ENCODE measurements at regions not wholly inside any gene's neighbourhood (a gene's known extent, or its start where the extent isn't known, plus 50 kb on each side); places are given as distances from the start of the nearest gene placed in this dataset.

GRCh38 chr15:52980446-52980845, 190.3 kb upstream of the ONECUT1 start:
- no peaks in the 10 kb centered on the region for H3K9me3 Mint-ChIP-seq
- no peaks in the 10 kb centered on the region for H3K4me1 Mint-ChIP-seq (ENCODE audit: low read depth)
- H3K36me3 Mint-ChIP-seq (ENCODE audit: low read depth), result no peaks in the 10 kb centered on the region
- no peak for DNase-seq
- H3K4me3 Mint-ChIP-seq, result no peak overlapping the region
- peaks cover 3% of the 10 kb centered on the region for H3K27me3 Mint-ChIP-seq
- no peak overlapping the region for H3K27ac Mint-ChIP-seq

- Mint-ChIP-seq H3K36me3 (ENCODE audit: low read depth) (no peaks in the 10 kb centered on the region), H3K27me3 (peaks cover 3% of the 10 kb centered on the region), H3K4me1 (ENCODE audit: low read depth) (no peaks in the 10 kb centered on the region), H3K4me3 (no peak overlapping the region), H3K9me3 (no peaks in the 10 kb centered on the region), H3K27ac (no peak overlapping the region)
- no peak for DNase-seq
Measured at GRCh38 chr15:52976516-52977075, 186.5 kb upstream of the ONECUT1 start.

GRCh38 chr15:52975941-52976449, 185.9 kb upstream of the ONECUT1 start:
- no peaks in the 10 kb centered on the region for H3K4me1 Mint-ChIP-seq (ENCODE audit: low read depth)
- DNase-seq, result no peak

GRCh38 chr15:52963865-52964264, 173.7 kb upstream of the ONECUT1 start:
- Mint-ChIP-seq H3K27ac (no peak overlapping the region), H3K4me1 (ENCODE audit: low read depth) (no peaks in the 10 kb centered on the region)

More at GRCh38 chr15:52975941-52976449, 185.9 kb upstream of the ONECUT1 start:
- Mint-ChIP-seq H3K27me3 (peaks cover 5% of the 10 kb centered on the region), H3K36me3 (ENCODE audit: low read depth) (no peaks in the 10 kb centered on the region), H3K27ac (no peak overlapping the region), H3K4me3 (no peak overlapping the region), H3K9me3 (no peaks in the 10 kb centered on the region)

GRCh38 chr15:52960283-52960682, 170.1 kb upstream of the ONECUT1 start:
- no peak for DNase-seq
- Mint-ChIP-seq H3K4me1 (ENCODE audit: low read depth) (no peaks in the 10 kb centered on the region), H3K27ac (no peak overlapping the region), H3K4me3 (no peak overlapping the region), H3K27me3 (peaks cover 8% of the 10 kb centered on the region), H3K36me3 (ENCODE audit: low read depth) (no peaks in the 10 kb centered on the region), H3K9me3 (no peaks in the 10 kb centered on the region)

More at GRCh38 chr15:52963865-52964264, 173.7 kb upstream of the ONECUT1 start:
- H3K4me3 Mint-ChIP-seq, result no peak overlapping the region
- H3K9me3 Mint-ChIP-seq, result no peaks in the 10 kb centered on the region
- no peaks in the 10 kb centered on the region for H3K36me3 Mint-ChIP-seq (ENCODE audit: low read depth)
- DNase-seq, result no peak
- H3K27me3 Mint-ChIP-seq, result peaks cover 12% of the 10 kb centered on the region

- H3K27ac Mint-ChIP-seq, result no peak overlapping the region
- H3K4me1 Mint-ChIP-seq (ENCODE audit: low read depth), result no peaks in the 10 kb centered on the region
- H3K27me3 Mint-ChIP-seq, result peaks cover 13% of the 10 kb centered on the region
Measured at GRCh38 chr15:52943746-52944145, 153.6 kb upstream of the ONECUT1 start.

GRCh38 chr15:52936489-52936888, 146.4 kb upstream of the ONECUT1 start:
- no peaks in the 10 kb centered on the region for H3K36me3 Mint-ChIP-seq (ENCODE audit: low read depth)
- no peaks in the 10 kb centered on the region for H3K4me1 Mint-ChIP-seq (ENCODE audit: low read depth)
- peaks cover 6% of the 10 kb centered on the region for H3K27me3 Mint-ChIP-seq
- DNase-seq, result no peak
- no peaks in the 10 kb centered on the region for H3K9me3 Mint-ChIP-seq
- no peak overlapping the region for H3K4me3 Mint-ChIP-seq
- no peak overlapping the region for H3K27ac Mint-ChIP-seq

More at GRCh38 chr15:52943746-52944145, 153.6 kb upstream of the ONECUT1 start:
- no peak overlapping the region for H3K4me3 Mint-ChIP-seq
- no peak for DNase-seq
- H3K9me3 Mint-ChIP-seq, result peaks cover 2% of the 10 kb centered on the region
- H3K36me3 Mint-ChIP-seq (ENCODE audit: low read depth), result no peaks in the 10 kb centered on the region

- H3K4me3 Mint-ChIP-seq, result no peak overlapping the region
- no peak for DNase-seq
- no peaks in the 10 kb centered on the region for H3K4me1 Mint-ChIP-seq (ENCODE audit: low read depth)
- H3K36me3 Mint-ChIP-seq (ENCODE audit: low read depth), result no peaks in the 10 kb centered on the region
- H3K27me3 Mint-ChIP-seq, result peaks cover 19% of the 10 kb centered on the region
- H3K27ac Mint-ChIP-seq, result no peak overlapping the region
- H3K9me3 Mint-ChIP-seq, result peaks cover 3% of the 10 kb centered on the region
Measured at GRCh38 chr15:52925130-52925529, 135.0 kb upstream of the ONECUT1 start.

- H3K27me3 Mint-ChIP-seq, result peaks cover 19% of the 10 kb centered on the region
- peaks cover 2% of the 10 kb centered on the region for H3K9me3 Mint-ChIP-seq
- no peaks in the 10 kb centered on the region for H3K4me1 Mint-ChIP-seq (ENCODE audit: low read depth)
- no peaks in the 10 kb centered on the region for H3K36me3 Mint-ChIP-seq (ENCODE audit: low read depth)
- H3K27ac Mint-ChIP-seq, result no peak overlapping the region
- H3K4me3 Mint-ChIP-seq, result no peak overlapping the region
- no peak for DNase-seq
Measured at GRCh38 chr15:52924630-52925029, 134.5 kb upstream of the ONECUT1 start.

GRCh38 chr15:52923626-52924025, 133.5 kb upstream of the ONECUT1 start:
- Mint-ChIP-seq H3K9me3 (peaks cover 2% of the 10 kb centered on the region), H3K27ac (no peak overlapping the region), H3K36me3 (ENCODE audit: low read depth) (no peaks in the 10 kb centered on the region), H3K27me3 (peaks cover 22% of the 10 kb centered on the region), H3K4me1 (ENCODE audit: low read depth) (no peaks in the 10 kb centered on the region), H3K4me3 (no peak overlapping the region)
- no peak for DNase-seq

- Mint-ChIP-seq H3K4me3 (no peak overlapping the region), H3K9me3 (peaks cover 2% of the 10 kb centered on the region), H3K27me3 (peaks cover 22% of the 10 kb centered on the region), H3K4me1 (ENCODE audit: low read depth) (no peaks in the 10 kb centered on the region), H3K36me3 (ENCODE audit: low read depth) (no peaks in the 10 kb centered on the region), H3K27ac (no peak overlapping the region)
- no peak for DNase-seq
Measured at GRCh38 chr15:52922871-52923270, 132.7 kb upstream of the ONECUT1 start.

- Mint-ChIP-seq H3K27ac (no peak overlapping the region), H3K27me3 (peaks cover 19% of the 10 kb centered on the region), H3K4me1 (ENCODE audit: low read depth) (no peaks in the 10 kb centered on the region), H3K4me3 (no peak overlapping the region), H3K9me3 (no peaks in the 10 kb centered on the region), H3K36me3 (ENCODE audit: low read depth) (no peaks in the 10 kb centered on the region)
- no peak for DNase-seq
Measured at GRCh38 chr15:52912172-52912571, 122.0 kb upstream of the ONECUT1 start.

GRCh38 chr15:52893338-52893737, 103.2 kb upstream of the ONECUT1 start:
- Mint-ChIP-seq H3K9me3 (no peaks in the 10 kb centered on the region), H3K36me3 (ENCODE audit: low read depth) (no peaks in the 10 kb centered on the region), H3K27ac (no peak overlapping the region), H3K27me3 (peaks cover 15% of the 10 kb centered on the region), H3K4me1 (ENCODE audit: low read depth) (no peaks in the 10 kb centered on the region), H3K4me3 (no peak overlapping the region)
- DNase-seq, result no peak

- Mint-ChIP-seq H3K27me3 (peaks cover 6% of the 10 kb centered on the region), H3K4me3 (no peak overlapping the region), H3K36me3 (ENCODE audit: low read depth) (no peaks in the 10 kb centered on the region), H3K9me3 (no peaks in the 10 kb centered on the region), H3K4me1 (ENCODE audit: low read depth) (no peaks in the 10 kb centered on the region), H3K27ac (no peak overlapping the region)
- no peak for DNase-seq
Measured at GRCh38 chr15:52879904-52880303, 89.8 kb upstream of the ONECUT1 start.

- Mint-ChIP-seq H3K36me3 (ENCODE audit: low read depth) (no peaks in the 10 kb centered on the region), H3K4me3 (no peak overlapping the region), H3K27me3 (peaks cover 5% of the 10 kb centered on the region), H3K9me3 (no peaks in the 10 kb centered on the region), H3K27ac (no peak overlapping the region), H3K4me1 (ENCODE audit: low read depth) (no peaks in the 10 kb centered on the region)
- DNase-seq, result no peak
Measured at GRCh38 chr15:52879145-52879544, 89.0 kb upstream of the ONECUT1 start.
